Myocyte (in vitro differentiated cells): ENCODE measurements at regions not wholly inside any gene's neighbourhood (a gene's known extent, or its start where the extent isn't known, plus 50 kb on each side); places are given as distances from the start of the nearest gene placed in this dataset.

ENCODE experiments used
- DNase-seq: peaks from one replicate; pipeline ENCODE4 v3.0.0-alpha.2; 2012; ENCODE audit warnings: low read depth

DNA sequence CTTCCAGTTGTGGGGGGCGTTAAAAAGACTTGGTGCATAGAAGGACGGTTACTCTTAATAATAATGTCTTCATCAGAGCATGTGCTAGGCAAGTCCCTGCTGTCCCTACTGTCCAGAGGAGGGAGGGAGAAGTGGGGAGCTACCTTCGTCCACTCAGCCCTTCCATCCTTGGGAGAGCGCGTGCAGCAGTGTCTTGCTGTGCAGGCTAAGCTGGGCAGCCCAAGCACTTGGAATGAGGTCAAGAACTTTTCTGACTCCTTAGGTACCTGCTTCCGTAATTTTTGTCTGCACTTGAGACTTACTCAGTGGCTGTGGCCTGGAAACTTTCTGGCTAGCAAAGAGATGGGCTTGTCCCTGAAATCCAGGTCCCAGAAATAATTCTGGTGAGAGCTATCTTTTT is 265.9 kb upstream of the SORCS1 start:
- no peak for DNase-seq

- DNase-seq: no peak
These were observed 262.5 kb upstream of the SORCS1 start for GRCh38 chr10:107427016-107427415.

DNA sequence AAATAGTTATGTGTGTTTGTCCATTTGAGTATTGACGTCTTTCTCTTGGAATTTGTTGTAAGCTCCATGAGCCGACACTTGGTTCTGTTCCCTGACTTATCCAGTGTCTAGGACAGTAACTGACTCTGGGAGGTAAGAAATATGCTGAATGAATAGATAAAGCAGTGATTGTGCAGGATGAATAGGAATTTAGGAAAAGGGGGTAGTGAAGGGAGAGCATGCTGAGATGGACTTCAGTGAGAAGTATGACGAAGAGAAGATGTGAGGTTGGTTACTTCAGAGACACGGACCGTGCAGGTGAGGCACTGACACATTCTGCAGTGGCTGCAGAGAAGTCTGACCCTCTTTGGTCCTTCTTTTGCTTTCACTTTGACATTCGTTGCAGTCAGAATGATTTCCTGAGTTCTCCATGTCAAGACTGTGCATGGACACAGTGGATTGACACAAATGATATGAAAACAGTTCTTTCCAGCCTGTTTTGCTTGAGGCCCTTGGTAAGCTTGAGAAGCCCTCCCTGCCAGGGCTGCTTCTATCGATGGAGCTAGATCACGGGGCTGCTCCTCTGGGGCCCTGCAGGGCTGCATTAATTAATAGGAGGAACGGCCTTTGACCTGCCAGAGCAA is 261.5 kb upstream of the SORCS1 start:
- DNase-seq: no peak

GRCh38 chr10:107424628-107425027 is 260.1 kb upstream of the SORCS1 start:
- no peak for DNase-seq

DNA sequence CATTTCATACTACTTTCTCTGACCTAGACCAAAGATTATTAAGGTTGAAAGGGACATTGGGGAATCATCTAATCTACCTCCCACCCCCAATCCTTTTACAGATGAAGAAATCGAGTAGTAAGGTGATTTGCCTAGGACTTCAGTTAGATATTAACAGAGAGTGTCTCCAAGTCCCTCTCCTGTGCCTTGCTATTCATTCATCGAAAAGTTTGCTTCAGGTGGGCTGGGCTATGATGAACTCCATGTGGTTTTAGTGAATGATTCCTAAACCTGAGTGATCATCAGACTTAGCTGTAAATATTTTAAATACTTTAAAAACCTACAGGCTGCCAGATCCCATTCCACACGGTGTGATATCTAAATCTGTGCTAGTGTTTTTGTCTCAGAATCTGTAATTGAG is 259.4 kb upstream of the SORCS1 start:
- no peak for DNase-seq

DNA sequence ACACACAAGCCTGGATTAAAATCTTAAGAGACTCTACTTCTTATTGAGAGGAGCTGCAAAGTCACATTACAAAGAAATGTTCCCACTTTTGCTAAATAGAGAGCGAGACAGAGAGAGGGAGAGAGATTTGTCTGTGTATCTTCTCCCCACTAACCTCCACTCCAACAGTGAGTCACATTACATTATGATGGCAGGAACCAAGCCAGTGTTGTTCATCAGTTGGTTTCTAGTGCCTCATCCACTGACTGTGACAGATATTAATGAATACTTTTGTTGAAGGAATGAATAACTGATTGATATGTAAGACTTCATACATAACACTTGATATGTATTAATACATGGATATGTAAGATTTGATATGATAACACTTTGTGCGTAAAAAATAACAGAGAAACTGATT is 258.2 kb upstream of the SORCS1 start:
- no peak for DNase-seq

DNA sequence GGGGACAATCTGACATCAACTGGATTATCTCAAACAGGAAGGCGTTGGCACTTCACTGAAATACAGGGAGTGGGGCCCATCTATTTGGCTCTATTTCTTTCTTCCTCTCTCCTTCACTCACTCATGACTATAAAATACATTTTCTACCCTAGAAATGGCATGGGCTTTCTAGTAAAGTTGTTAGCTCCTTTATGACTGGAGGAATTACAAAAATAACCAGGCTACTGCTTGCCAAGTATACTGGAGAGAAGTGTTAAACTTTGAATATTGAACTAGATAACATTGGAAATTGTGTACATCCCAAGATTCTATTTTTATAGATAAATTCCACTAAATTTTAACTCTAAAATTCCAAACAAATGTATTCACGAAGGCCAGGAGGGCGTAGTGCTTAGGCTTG is 255.7 kb upstream of the SORCS1 start:
- no peak for DNase-seq

DNA sequence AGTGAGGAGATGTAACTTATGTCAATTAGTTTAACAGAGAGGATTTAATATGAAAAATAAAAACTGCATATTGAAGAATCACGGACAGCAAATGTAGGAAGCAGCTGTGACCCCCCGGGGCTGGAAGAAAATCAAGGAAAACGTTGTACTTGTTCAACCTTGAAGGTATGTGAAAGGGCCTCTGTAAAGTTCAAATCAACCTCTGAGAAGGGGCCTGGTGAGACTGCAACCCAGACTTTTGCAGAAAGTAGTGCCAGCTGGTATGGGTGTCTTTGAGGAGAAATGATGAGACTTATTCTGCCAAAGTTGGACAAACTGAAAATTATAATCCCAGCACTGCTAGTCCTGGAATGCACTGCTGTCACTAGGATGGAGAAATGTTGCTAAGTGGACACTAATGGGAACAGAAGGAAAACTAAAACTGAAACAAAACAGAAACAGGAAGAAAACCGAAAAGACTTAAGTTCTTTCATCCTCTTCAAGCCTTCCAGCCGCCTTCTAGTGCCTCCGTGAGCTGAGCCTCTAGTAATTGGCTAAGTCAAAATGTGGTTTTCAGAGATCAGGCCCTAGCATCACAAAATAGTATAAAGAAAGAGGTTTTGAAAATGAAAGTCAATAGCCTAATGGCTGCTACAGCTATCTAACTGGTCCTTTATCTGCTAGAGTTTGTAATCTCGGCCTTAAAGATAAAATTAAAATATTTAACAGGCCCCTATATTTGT is 253.7 kb upstream of the SORCS1 start:
- DNase-seq: no peak

DNA sequence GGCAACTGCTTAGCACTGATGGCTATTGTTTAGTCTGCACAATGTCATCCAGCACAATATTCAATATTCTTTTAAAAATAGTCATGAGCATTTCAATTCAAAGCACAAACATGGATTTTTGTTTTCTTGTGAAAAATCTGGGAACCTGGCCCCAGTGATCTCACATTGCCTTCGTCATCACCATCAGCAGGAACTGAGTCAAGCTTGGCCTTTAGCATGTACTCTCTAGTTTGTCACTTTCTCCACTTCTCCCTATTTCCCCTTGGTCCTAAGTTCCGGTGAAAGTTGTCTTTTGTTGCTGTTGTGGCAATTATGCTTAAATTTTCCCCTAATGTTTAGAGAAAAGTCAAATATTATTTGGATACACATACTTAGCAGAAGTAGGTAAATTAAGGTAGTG is 252.9 kb upstream of the SORCS1 start:
- DNase-seq: no peak

DNA sequence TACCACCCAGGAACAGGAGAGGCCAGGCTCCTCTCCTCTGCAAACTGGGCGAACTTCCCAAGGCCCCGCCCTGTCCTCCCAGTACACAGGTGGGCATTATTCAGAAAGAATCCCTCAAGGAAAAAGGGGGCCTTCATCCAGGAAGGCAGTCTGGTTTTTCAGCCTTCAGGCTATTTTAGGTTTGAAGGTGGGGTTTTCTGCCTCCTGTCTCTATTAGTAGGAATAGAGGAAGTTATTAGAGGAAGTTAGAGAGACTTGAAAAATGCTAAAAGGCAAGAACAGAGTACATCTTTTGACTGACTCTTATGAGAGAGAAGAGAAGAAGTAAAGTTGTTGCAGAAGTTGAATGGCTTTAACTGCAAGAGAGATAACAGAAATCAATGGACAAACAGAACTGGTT is 250.9 kb upstream of the SORCS1 start:
- DNase-seq: no peak

GRCh38 chr10:107413971-107414370 is 249.5 kb upstream of the SORCS1 start:
- no peak for DNase-seq

DNA sequence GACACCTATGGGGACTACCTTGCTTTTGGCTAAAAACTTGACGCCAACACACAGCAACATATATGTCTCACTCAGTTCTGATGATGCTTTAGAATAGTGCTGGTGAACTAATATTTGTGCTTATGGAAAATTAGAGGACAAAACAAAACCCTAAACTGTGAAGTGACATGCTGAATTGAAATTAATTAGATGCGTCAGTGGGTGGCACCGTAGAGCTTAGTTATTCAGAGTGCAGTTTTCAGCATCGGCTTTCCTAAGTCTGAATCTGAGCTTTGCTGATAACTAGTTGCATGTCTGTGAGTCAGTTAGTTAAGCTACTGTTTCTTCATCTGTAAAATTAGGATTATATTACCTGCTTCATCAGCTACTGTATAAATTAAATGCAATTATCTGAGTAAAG is 245.0 kb upstream of the SORCS1 start:
- DNase-seq: peak; percentile 72

GRCh38 chr10:107398115-107398514 is 233.6 kb upstream of the SORCS1 start:
- no peak for DNase-seq

- no peak for DNase-seq
These were observed 227.4 kb upstream of the SORCS1 start for GRCh38 chr10:107391901-107392300.

GRCh38 chr10:107390563-107390962 is 226.1 kb upstream of the SORCS1 start:
- DNase-seq: no peak

- no peak for DNase-seq
These were observed 218.9 kb upstream of the SORCS1 start for GRCh38 chr10:107383357-107383756.

GRCh38 chr10:107379601-107380000 is 215.1 kb upstream of the SORCS1 start:
- no peak for DNase-seq

DNA sequence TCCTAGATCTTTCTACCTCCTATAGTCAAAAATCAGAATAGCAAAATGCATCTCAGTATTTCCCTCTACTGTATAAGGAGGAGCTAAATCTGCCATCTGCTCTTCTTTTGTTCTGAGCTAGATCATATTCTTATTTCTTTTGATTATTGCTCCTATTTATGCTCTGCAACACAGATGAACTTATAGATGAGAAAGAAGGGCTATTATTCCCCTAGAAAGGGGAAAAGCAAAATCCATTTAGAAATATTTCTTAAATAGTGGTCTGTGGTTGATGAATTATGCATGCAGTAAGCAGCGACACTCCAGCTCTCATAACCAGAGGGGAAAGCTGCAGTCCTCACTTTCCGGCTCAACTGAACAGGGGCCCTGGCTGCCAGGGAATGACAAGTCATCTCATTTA is 207.3 kb upstream of the SORCS1 start:
- DNase-seq: no peak

DNA sequence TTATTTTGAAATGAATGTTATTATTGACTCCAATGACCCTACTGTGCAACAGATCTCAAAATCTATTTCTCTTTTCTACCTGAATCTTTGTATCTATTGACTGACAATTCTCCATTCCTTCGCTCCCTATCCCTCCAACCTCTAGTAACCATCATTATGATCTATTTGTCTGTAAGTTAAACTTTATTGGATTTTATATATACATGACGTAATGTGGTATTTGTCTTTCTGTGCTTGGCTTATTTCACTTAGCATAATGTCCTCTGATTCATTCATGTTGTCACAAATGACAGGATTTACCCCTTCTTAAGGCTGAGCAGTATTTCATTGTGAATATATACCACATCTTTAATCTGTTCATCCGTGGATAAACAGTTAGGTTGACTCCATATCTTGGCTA is 200.4 kb upstream of the SORCS1 start:
- DNase-seq: no peak

DNA sequence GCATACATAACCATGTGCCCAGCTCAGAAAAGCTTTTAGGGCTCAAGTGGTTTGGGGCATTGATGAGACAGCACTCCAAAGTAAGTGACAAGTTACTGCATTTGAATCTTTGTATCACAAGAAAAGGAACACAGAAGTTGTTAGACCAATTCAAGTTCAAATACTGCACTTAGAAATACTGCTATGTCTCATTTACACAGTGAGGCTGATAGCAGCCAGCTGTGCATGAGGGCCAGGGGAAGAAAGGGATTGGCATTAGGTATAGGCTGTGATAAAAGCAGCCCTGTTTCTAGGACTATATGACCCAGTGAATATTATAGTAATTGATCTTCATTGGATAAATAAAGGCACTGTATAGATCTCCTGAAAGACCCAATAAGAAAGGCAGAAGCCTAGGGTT is 197.8 kb upstream of the SORCS1 start:
- no peak for DNase-seq

GRCh38 chr10:107357033-107357432 is 192.5 kb upstream of the SORCS1 start:
- no peak for DNase-seq

- DNase-seq: no peak
These were observed 191.9 kb upstream of the SORCS1 start for GRCh38 chr10:107356396-107356795.

DNA sequence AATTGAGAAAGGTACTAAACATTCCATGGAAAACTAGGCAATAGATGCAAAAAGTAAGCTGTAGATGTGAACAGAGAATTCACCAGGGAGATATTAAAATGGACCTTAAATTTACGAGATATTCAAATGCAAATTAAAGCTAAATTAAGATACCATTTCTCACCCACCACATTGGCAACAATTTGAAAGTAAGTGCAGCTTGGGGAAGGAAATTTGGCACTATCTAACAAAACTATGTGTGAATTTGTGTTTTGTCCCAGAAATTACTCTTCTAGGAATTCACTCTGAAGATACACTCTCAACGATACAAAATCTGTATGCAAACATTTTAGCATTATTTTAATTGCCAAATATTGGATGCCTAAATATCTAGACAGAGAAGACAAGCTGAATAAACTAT is 178.2 kb upstream of the SORCS1 start:
- DNase-seq: no peak
